Upper lobe of left lung (tissue), 4 donors: ENCODE measurements at regions not wholly inside any gene's neighbourhood (a gene's known extent, or its start where the extent isn't known, plus 50 kb on each side); places are given as distances from the start of the nearest gene placed in this dataset.

Source experiments
- CTCF ChIP-seq, 6 experiments: fragments of 450-650 bp in 4 of 6; fragments of 200-600 bp in 2 of 6; sonication (generic) in 2 of 6; IDR thresholded peaks; one replicate each; pipeline ENCODE4 v1.5.1; 2016 to 2019; ENCODE audit warnings: antibody characterized with exemption in 6 of 6
- EP300 ChIP-seq, 4 donors: sonication (generic); formaldehyde crosslinking; IDR thresholded peaks; one replicate each; pipeline ENCODE4 v1.5.1; 2017; ENCODE audit warnings: antibody characterized with exemption in 4 of 4, control low read depth in 2 of 4
- POLR2A ChIP-seq, 4 donors: fragments of 450-650 bp; IDR thresholded peaks; one replicate each; pipeline ENCODE4 v1.5.1; 2016 to 2017; ENCODE audit warnings: antibody characterized with exemption in 4 of 4, mild to moderate bottlenecking in 2 of 4

GRCh38 chr10:127805950-127806349 lies 69.0 kb downstream of the FOXI2 start:
- TF ChIP-seq POLR2A (IDR thresholded peaks at IDR 0.05) (no peak), CTCF (IDR thresholded peaks at IDR 0.05) (no peak), EP300 (IDR thresholded peaks at IDR 0.05) (no peak)
